Thyroid gland (tissue), 4 donors: ENCODE measurements at regions not wholly inside any gene's neighbourhood (a gene's known extent, or its start where the extent isn't known, plus 50 kb on each side); places are given as distances from the start of the nearest gene placed in this dataset.

Source experiments
- DNase-seq, 2 donors: peaks; one replicate each; pipeline ENCODE4 v3.0.0-alpha.2; 2019
- H3K27ac ChIP-seq, 3 donors: fragments of 200-600 bp; sonication (generic); 1 replicate in 2 of 3; 2 replicates in 1 of 3; pipeline ENCODE4 v1.5.1; 2016 to 2019; ENCODE audit warnings: mild to moderate bottlenecking in 1 of 3, moderate library complexity in 1 of 3
- H3K27me3 ChIP-seq: fragments of 200-600 bp; sonication (generic); one replicate; pipeline ENCODE4 v1.5.1; 2019
- H3K36me3 ChIP-seq, 2 donors: fragments of 200-600 bp; sonication (generic); one replicate each; pipeline ENCODE4 v1.5.1; 2016 to 2019
- H3K4me1 ChIP-seq, 2 donors: fragments of 200-600 bp; sonication (generic); one replicate each; pipeline ENCODE4 v1.5.1; 2017 to 2019
- H3K4me3 ChIP-seq, 3 donors: fragments of 200-600 bp; sonication (generic); replicated peaks in 1 of 3; 1 replicate in 2 of 3; 2 replicates in 1 of 3; pipeline ENCODE4 v1.5.1; 2016; ENCODE audit warnings: mild to moderate bottlenecking in 1 of 3
- H3K9me3 ChIP-seq: fragments of 200-600 bp; sonication (generic); one replicate; pipeline ENCODE4 v1.5.1; 2017
- CTCF ChIP-seq, 6 experiments: fragments of 200-600 bp in 3 of 6; fragments of 450-650 bp in 3 of 6; sonication (generic) in 3 of 6; IDR thresholded peaks; one replicate each; pipeline ENCODE4 v1.5.1; 2016 to 2019; ENCODE audit warnings: antibody characterized with exemption in 6 of 6, mild to moderate bottlenecking in 2 of 6, inconsistent platforms in 1 of 6, moderate library complexity in 1 of 6
- POLR2A ChIP-seq, 2 donors: fragments of 450-650 bp; IDR thresholded peaks; one replicate each; pipeline ENCODE4 v1.6.1; 2017; ENCODE audit warnings: antibody characterized with exemption in 2 of 2, mild to moderate bottlenecking in 2 of 2, moderate library complexity in 1 of 2
- WGBS, 2 donors: methylation state at CpG; one replicate each; pipeline ENCODE4 v1.1.5; 2017; 5-methylcytosine and 5-hydroxymethylcytosine counted together
- intact Hi-C: fragments of 100-400 bp; cut with DNase I; formaldehyde crosslinking; loops from one replicate; pipeline ENCODE4 v1.15.1; 2023

- no peak overlapping the region for H3K4me3 ChIP-seq
- intact Hi-C loops, result no loop called here
- H3K36me3 ChIP-seq, result no peaks in the 10 kb centered on the region
- H3K27me3 ChIP-seq, result no peaks in the 10 kb centered on the region
- DNase-seq, result no peak
- no peaks in the 10 kb centered on the region for H3K4me1 ChIP-seq
- TF ChIP-seq POLR2A (IDR thresholded peaks at IDR 0.05), result no peak
- no peak for TF ChIP-seq CTCF (IDR thresholded peaks at IDR 0.05)
- WGBS, 2 donors, result 94 to 96% methylated on average over 1 of the region's 1 CpG
- no peaks in the 10 kb centered on the region for H3K9me3 ChIP-seq
- H3K27ac ChIP-seq, result no peak overlapping the region
Observed at GRCh38 chr2:16860627-16861026, 195.0 kb upstream of the CYRIA start.

DNA sequence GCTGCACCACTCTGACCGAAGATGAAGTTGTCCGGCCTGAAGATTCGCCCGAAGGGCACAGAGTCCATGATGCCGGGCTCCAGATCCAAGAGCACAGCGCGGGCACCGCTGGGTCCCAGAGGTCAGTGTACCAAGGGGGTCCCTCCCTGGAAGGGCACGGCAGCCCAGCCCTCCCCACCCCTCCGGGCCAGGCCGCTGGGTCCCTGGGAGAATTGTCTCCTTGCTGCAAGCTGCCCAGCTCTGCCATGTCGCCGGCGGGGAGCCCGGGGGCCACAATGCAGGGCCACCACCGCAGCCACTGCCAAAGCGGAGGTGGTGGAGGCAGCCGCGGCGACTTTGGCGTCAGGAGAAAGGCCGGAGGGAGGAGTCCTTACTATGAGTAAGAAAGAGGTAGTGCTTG lies 189.5 kb upstream of the CYRIA start:
- H3K36me3 ChIP-seq, result no peaks in the 10 kb centered on the region
- 96 to 97% methylated on average over 11 to 22 of the region's 22 CpGs for WGBS, 2 donors
- no peak overlapping the region for H3K27ac ChIP-seq
- DNase-seq, result no peak
- no peaks in the 10 kb centered on the region for H3K4me1 ChIP-seq
- no peak overlapping the region for H3K4me3 ChIP-seq
- intact Hi-C loops, result no loop called here
- no peaks in the 10 kb centered on the region for H3K9me3 ChIP-seq
- no peak for TF ChIP-seq POLR2A (IDR thresholded peaks at IDR 0.05)
- TF ChIP-seq CTCF (IDR thresholded peaks at IDR 0.05), result no peak
- H3K27me3 ChIP-seq, result no peaks in the 10 kb centered on the region

DNA sequence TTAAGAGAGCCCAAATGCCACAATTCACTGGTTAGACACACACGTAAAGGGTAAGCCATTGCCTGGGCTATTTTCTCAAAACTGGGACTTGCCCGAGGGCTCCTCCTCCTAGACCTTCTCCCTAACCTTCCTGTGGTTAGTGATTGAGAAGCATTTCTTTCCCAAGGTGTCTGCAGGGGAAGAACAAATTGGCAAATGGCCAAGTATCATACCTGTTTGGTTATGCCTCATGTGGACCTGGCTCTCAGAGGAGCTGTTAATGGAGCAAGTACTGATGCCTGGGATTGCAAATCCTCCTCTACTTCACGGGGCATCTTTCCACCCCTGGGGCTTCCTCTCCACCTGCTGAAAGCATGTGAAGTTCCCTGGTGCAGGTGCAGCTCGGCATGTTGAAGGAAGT lies 187.5 kb upstream of the CYRIA start:
- 84 to 86% methylated on average over 4 of the region's 4 CpGs for whole genome bisulfite sequencing, 2 donors

GRCh38 chr2:16852651-16853050 lies 187.0 kb upstream of the CYRIA start:
- H3K4me3 ChIP-seq, result no peak overlapping the region
- no peak for DNase-seq
- no peaks in the 10 kb centered on the region for H3K27me3 ChIP-seq
- H3K9me3 ChIP-seq, result no peaks in the 10 kb centered on the region
- no peak overlapping the region for H3K27ac ChIP-seq
- TF ChIP-seq CTCF (IDR thresholded peaks at IDR 0.05), result no peak
- 91 to 97% methylated on average over 2 of the region's 2 CpGs for WGBS, 2 donors
- intact Hi-C loops, result no loop called here
- no peaks in the 10 kb centered on the region for H3K4me1 ChIP-seq
- no peaks in the 10 kb centered on the region for H3K36me3 ChIP-seq

More for the DNA sequence above, 187.5 kb upstream of the CYRIA start:
- no peak for TF ChIP-seq POLR2A (IDR thresholded peaks at IDR 0.05)
- no peak for TF ChIP-seq CTCF (IDR thresholded peaks at IDR 0.05)
- H3K27ac ChIP-seq, result no peak overlapping the region
- H3K27me3 ChIP-seq, result no peaks in the 10 kb centered on the region
- H3K4me3 ChIP-seq, result no peak overlapping the region
- H3K36me3 ChIP-seq, result no peaks in the 10 kb centered on the region
- no peak for DNase-seq
- H3K4me1 ChIP-seq, result no peaks in the 10 kb centered on the region
- no peaks in the 10 kb centered on the region for H3K9me3 ChIP-seq
- intact Hi-C loops, result no loop called here

- DNase-seq, result no peak
- intact Hi-C loops, result no loop called here
- H3K27me3 ChIP-seq, result no peaks in the 10 kb centered on the region
Observed at GRCh38 chr2:16851126-16851525, 185.5 kb upstream of the CYRIA start.

More at GRCh38 chr2:16851126-16851525, 185.5 kb upstream of the CYRIA start:
- TF ChIP-seq CTCF (IDR thresholded peaks at IDR 0.05) (no peak), POLR2A (IDR thresholded peaks at IDR 0.05) (no peak)
- Histone ChIP-seq H3K36me3 (no peaks in the 10 kb centered on the region), H3K9me3 (no peaks in the 10 kb centered on the region), H3K27ac (no peak overlapping the region), H3K4me1 (no peaks in the 10 kb centered on the region), H3K4me3 (no peak overlapping the region)
